SKM-1 treated with dmso at 0.1 percent for 144 hours (cell line): ENCODE measurements at regions not wholly inside any gene's neighbourhood (a gene's known extent, or its start where the extent isn't known, plus 50 kb on each side); places are given as distances from the start of the nearest gene placed in this dataset.

ENCODE experiments used
- DNase-seq: peaks from one replicate; lab custom pipeline; 2025; ENCODE audit not compliant: unreplicated experiment; lab: John Stamatoyannopoulos, UW

DNA sequence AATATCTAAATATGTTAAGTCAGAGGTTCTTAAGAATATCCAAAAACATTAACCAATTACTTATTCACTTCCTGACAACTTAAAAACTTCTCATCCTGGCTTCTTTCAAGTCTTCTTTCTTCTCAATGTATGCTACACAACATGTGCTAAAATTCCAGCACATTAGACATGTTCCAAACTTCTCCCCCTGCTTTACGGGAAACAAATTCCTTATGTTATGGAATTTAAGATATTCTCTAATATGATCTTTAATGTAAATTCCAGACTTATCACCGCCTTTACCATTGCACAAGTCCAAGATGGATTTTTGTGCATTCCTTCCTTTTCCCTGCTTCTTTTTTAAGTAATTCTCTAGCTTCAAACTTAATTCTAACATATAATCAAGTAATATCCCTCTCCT lies 964.5 kb upstream of the CHORDC1 start:
- DNase-seq = no peak

DNA sequence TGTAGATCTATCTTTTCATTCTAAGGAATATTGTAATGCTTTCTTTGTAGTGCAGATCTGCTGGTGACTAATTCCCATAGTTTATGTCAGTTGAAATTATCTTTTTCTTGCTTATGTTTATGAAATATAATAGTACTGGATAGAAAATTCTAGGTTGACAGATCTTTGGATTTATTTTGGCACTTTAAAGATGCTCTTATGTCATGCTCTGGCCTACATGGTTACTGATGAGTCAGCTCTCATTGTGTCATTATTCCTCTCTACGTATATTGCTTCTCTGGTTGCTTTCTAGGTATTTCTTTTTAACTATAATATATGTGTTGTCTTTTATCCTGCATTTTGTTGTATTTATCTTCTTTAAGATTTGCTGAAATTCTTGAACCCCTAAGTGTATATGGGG lies 955.5 kb upstream of the CHORDC1 start:
- no peak for DNase-seq

DNA sequence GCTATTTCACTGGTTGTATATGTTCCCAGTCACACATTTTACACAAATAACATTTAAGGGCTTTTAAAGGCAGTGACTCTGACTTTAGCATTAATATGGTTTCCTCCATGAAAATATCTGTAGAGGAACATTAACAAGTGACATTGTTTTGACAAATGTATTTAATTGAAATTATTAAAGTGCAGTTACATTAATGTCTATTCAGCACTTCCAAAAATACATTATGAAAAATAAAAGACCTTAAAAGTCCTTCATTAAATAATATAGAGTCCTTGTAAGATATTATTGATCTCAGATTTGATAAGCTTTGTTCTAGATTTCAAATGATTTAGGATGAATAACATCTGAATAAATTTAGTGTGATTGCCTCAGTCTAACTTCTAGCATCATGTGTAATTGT lies 951.9 kb upstream of the CHORDC1 start:
- DNase-seq = no peak

DNA sequence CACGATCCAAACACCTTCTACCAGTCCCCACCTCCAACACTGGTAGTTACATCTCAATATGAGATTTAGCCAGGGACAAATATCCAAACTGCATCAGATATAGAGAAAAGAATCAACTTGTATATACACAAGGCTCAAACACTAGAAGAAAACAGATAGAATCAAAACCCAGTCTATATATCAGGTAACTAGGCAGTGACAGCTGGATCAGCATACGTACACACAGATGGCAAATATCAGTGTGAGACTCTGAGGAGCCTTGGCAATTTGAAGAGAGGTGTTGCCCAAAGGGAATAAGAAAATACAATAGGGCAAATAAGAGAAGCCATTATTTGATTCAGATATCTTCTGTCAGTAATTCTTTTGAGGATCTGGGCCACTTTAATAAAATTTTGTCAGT lies 951.3 kb upstream of the CHORDC1 start:
- DNase-seq = no peak

DNA sequence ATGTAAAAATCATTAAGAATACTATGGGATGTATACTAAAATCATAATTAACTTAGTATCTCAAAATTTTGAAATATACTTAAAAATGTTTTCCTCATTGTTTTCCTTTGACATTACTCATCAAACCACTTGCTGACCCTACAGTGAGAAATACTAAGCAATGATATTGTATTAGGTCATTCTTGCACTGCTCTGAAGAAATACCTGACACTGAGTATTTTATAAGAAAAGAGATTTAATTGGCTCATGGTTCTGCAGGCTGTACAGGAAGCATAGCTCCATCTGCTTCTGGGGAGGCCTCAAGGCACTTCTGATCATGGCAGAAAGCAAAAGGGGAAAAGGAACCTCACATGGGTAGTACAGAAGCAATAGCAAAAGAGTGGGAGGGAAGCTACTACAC lies 950.9 kb upstream of the CHORDC1 start:
- no peak for DNase-seq

DNA sequence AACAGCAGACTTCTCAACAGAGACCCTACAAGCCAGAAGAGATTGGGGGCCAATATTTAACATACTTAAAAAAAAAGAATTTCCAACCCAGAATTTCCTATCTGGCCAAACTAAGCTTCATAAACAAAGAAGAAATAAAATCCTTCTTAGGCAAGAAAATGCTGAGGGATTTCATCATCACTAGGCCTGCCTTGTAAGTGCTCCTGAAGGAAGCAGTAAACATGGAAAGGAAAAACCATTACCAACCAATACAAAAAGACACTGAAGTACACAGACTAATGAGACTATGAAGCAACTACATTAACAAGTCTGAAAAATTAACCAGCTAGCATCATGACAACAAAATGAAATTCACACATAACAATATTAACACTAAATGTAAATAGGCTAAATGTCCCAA lies 947.9 kb upstream of the CHORDC1 start:
- no peak for DNase-seq

DNA sequence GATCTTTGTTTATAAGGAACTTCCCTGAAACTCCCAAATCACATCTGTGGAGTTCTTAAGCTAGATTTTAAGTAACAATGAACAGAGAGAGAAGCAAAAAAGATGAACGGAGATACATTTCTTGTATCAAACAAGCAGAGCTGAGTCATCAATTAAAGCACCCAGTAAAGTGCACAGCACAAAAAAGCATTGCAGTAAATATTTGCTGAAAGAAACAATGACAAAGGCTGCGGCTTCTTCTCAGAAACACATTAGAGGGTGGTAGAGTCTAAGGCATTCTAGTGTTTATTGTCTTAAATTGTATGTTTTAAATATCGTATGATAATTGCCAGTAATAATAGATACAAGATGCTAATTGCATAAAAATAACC lies 941.6 kb upstream of the CHORDC1 start:
- no peak for DNase-seq

DNA sequence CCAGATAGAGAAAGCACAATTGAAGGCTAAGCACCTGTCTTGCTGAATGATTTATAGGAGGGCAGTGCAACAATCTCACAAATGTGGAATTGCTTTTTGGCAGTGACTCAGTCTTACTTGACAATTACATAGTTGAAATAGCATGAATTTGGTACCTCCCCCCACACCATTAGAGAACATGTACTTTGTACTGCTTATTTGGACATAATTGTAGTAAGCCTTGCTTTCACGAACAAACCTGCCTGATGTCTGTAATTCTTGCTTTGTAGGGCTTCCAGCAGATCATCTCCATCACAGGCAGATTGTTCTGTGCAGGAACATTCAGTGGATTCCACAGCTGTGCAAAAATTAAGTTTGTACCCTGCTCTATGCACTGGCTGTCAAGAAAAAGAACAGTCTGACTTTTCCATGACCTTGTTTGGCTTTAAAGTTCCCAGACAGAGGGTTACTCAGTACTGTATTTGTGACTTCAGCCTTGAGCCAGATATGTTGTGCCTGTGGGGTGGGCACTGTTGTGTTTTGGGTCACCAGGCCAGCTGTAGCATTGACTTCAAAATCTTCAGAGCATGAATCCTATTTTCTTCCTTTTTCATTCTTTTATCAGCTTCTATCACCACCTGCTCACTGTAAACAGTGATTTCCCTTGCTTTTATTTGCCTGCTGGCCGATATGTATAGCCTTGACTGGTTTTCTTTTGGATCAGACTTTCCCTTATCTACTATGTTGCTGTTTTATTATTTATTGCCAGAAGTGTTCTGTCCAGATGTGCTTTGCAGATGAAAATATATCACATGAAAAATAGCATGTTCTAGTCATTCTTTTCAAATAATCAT lies 941.0 kb upstream of the CHORDC1 start:
- no peak for DNase-seq

DNA sequence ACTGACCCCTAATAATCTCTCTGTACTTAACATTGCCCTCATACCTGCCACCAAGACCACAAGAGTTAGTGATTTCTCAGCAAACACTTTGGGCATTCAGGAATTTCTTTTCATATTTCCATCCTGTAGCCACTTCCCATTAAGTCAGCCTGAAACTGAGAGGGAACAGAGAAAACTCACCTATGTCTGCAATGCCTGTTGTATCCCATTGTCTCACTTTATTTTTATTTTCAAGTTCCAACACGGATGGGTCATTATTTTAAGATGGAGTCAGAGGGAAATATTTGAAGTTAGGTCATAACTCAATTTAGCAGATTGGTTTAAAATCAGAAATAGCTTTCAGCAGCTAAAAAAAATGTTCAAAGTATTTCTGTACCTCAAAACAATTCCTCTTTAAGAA lies 937.8 kb upstream of the CHORDC1 start:
- no peak for DNase-seq

DNA sequence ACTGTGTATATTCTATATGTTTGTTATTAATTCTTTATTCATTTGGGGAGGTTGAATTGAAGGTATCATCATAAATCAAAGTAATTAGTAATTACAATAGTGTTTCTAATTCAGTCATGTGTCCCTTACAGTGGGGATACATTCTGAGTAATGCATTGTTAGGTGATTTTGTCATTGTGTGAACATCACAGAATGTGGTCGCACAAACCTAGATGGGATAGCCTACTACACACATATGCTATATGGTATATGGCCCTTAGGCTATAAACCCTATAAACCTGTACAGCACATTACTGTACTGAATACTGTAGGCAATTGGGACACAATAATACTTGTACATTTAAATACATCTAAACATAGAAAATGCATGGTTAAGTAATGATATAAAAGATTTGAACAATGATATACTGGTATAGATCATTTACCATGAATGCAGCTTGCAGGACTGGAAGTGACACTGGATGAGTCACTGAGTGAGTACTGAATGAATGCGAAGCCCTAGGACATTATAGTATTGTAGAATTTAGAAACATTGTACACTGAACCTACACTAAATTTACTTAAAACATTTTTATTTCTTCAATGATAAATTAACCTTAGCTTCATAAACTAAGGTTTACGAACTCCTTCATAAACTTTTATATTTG lies 936.2 kb upstream of the CHORDC1 start:
- DNase-seq = no peak

DNA sequence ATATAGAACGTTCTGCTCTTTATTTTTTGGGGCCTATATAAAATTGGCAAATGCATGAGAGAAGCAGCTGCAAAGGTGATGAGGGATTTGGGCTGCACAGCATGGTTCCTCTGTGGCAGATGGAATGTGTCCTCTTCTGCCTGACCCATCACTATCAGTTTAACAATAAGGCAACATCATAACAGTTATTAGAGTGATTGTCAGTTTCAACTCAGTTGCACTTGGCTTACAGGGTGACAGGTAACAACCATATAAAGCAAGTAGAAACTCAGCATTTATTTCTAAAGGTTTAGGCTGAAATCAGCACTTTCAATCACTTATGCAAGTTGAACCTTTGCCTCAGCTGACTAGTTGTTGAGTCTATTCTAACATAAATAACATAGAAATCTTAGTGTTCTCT lies 935.4 kb upstream of the CHORDC1 start:
- no peak for DNase-seq

DNA sequence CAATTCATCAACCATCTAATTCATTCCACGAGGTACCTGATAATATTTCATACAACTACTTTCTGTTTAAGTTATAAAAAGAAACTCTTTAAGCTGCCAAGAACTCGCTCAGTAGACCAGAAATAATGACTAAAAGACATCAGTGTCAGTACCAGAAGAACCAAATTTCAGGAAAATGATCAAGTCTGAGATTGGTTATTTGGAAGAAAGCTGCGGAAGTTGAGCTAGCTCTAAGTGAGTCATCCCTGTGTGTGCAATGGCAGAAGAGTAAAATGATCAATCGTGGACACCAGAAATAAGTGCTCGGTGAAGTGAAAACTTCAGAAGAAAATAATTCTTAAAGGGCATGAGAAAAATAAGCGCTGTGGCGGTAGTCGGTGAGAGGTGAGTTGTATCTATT lies 933.2 kb upstream of the CHORDC1 start:
- DNase-seq = no peak

DNA sequence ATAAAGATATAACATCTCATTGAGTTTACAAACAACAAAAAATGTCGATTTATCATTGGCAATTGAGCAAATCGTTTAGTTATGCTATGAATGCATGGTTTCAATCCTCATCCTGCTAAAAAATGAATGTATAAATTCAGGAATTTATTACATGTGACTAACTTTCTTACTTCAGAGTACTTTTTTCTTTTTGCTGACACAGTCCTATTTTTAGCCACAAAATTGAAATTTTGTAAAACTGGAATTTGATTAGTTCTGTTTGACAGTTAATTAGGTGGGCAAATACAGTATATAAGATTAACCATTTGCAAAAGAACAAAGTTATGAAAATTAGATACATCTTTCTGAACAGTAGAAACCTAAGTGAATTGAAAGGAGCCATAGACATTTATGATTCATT lies 925.0 kb upstream of the CHORDC1 start:
- no peak for DNase-seq

DNA sequence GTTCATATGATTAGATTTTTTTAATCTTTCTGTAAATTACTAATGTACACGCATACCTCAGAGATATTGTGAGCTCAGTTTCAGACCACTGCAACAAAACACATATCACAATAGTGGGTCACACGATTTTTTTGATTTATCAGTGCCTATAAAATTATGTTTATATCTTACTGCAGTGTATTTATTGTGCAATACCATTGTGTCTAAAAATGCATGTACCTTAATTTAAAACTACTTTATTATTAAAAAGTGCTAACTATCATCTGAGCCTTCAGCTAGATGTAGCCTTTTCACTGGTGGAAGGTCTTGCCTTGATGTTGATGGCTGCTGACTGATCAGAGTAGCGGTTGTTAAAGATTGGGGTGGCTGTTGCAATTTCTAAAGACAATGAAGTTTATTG lies 918.8 kb upstream of the CHORDC1 start:
- DNase-seq = no peak

DNA sequence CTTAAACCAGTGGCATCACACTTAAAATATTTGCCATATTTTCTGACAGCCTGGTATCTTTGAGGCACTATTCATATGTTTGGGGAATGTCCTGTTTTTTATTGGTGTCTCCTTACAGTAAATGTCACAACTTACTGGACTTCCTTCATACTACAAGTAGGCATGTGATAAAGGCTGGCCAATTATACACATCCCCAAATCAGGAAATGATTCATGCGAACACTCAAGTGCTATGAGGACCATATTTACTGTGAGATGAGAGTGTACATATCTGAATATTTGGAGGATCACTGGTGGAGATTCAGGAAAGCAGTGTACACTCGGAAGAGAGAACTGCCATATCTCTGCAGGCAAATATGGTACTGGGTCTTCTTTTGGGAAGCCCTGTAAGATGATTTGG lies 913.8 kb upstream of the CHORDC1 start:
- DNase-seq = no peak

DNA sequence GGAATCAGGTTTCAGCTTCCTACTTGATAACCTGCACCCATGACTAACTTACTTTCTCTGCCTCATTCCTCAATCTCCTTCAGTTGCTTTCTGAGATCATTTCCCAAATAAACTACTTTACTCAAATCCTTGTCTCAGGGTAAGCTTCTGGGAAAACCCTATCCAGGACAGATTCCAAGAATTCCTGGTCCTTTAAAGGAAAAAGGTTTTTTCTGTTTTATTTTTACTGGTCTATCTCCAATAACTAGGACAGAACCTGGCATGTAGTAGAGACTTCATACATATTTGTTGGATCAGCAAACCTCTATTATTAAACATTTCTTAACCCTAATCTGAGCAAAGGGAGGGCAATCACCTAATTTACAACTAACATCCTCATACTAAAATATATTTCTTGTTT lies 910.5 kb upstream of the CHORDC1 start:
- DNase-seq = no peak

DNA sequence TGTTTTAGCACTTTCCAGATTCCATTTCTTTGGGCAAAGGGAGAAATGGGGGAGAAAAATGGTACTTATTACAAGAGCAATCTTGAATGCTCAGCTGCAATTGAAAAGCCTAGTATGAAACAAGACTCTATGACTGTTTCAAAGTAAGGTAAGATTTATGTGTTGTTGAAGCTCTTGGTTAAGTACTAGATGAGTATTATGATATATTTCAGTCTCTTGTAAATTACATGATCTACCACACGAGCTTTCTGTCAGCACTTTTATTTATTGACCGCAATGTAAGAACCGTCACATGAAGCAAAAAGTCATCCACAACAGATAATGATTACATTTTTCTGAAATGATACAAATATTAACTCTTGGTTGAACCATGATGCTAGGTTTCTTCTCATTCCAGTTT lies 906.7 kb upstream of the CHORDC1 start:
- DNase-seq = no peak

DNA sequence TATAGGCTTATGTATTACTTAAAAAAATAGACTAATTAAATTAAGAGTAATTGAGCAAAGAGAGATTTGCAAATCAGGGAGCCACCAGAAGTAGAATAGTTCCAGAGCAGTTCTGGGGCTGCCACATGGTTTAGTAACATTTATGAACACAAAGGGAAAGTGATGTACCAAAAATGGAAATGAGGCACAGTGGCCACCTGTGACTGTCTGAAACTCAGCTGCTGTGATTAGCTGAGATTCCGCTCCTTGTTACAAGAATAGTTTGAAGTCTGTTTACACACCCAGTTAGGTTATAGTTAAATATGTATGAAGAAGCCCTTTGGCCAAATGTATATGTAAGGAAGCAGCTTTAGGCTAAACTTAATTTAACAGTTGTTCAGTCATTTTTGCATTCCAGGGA lies 901.5 kb upstream of the CHORDC1 start:
- no peak for DNase-seq

DNA sequence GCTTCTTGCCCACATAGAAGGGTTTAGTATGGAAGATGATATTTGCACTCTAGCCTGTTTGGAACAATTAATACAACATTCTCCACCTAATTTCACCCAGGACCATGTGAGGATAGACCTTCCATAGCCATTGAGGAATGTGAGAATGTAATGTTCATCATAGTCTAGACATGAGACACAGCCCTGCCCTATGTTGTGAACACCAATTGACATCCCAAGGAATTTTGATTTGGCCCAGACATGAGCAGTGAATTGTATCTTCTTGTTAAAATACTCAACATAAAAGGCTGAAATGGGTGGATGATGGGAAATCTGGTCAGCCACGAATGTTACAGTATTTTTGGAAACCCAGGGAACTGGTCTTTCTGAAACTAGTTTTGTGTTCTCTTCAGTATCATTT lies 892.3 kb upstream of the CHORDC1 start:
- no peak for DNase-seq

DNA sequence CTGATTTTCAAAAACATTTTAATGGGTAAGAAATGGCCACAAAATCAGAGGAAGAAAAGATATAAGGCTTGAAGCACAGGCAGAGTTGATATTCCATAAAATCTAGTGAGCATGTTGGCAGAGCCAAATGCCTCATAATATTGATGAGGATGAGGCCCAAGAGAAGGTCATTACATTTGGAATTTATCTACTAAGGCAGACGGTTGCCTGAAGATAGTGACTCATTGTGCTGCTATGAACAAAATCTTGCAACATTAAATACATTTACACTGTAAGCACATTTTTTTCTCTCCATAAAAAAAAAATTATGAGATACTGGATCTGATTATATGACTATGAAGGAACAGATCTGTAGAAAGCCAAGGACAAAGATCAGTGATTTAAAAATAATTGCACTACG lies 881.4 kb upstream of the CHORDC1 start:
- no peak for DNase-seq

DNA sequence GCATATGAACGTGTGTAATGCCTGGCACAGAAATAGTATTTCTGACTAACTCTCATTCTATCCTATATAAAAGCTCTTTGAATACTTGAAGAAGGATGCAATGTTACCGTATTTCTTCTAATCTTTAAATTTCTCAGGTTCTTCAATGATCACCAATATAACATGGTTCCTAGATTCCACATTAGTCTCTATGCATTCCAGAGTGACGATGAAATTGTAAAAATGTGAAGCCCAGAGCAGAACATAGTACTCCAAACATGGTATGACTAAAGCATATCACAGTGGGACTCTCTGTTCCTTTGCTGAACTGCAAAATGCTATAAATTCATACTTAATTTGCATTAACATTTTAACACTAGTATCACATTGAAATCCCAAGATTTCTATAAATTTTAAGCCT lies 877.6 kb upstream of the CHORDC1 start:
- no peak for DNase-seq

DNA sequence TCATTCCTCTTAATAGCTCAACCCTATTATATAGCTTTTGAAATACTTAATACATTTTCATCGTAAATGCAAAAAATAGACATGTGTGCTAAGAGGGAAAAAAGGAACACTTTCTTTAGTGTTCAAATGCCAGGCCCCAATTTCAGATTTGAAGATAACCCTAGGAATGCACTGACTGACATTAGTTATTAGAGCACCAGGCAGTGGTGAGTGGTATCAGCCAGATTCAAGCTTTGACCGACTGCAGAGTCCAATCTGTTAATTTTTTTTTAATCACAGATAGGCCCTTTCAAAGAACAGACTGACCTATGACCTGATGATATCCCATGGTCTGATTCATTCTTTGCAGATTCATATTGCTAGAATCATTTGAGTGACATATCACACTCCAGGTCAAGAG lies 874.2 kb upstream of the CHORDC1 start:
- DNase-seq = no peak

DNA sequence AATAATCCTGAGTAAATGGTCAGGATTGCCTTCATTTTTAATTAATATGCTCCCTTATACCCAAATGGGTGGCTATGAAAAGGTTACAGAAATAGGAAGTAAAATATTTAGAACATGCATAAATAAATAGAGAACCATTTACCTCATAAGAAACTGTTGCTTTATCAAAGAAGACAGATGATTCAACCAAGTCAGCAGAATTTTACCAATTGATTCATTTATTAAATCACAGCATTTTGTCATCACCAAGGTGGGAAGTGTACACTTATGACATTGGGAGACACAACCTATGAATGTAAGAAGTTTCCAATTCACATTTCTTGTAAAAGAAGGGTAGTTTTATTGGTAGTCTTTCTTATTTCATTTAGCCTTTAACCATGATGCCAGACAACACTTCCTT lies 870.3 kb upstream of the CHORDC1 start:
- no peak for DNase-seq
